Activated CD4-positive, alpha-beta T cell treated with anti-CD3 and anti-CD28 coated beads, Interleukin-2, amount 50 U/mL, for 1 hour (primary cell): ENCODE measurements at regions not wholly inside any gene's neighbourhood (a gene's known extent, or its start where the extent isn't known, plus 50 kb on each side); places are given as distances from the start of the nearest gene placed in this dataset.
"Not testable (repeated sequence)": the region's sequence is repeated elsewhere in the genome, so short reads cannot be mapped to it uniquely, and the experiment has no call there.

ENCODE experiments used
- DNase-seq: peaks from one replicate; pipeline ENCODE4 v3.0.0-alpha.2; 2020

GRCh38 chr2:20130821-20131645 is 79.6 kb upstream of the LAPTM4A start:
- no peak for DNase-seq

GRCh38 chr2:20130160-20130560 is 78.7 kb upstream of the LAPTM4A start:
- DNase-seq = no peak

- DNase-seq = no peak
These were observed 78.1 kb upstream of the LAPTM4A start for GRCh38 chr2:20129331-20130159.

GRCh38 chr2:20128506-20129330 is 77.3 kb upstream of the LAPTM4A start:
- DNase-seq = no peak

- DNase-seq = no peak
These were observed 75.0 kb upstream of the LAPTM4A start for GRCh38 chr2:20126469-20126868.

- DNase-seq = no peak
These were observed 74.6 kb upstream of the LAPTM4A start for GRCh38 chr2:20126040-20126439.

- no peak for DNase-seq
These were observed 74.2 kb upstream of the LAPTM4A start for GRCh38 chr2:20125616-20126015.

GRCh38 chr2:20125164-20125563 is 73.7 kb upstream of the LAPTM4A start:
- DNase-seq = no peak

- DNase-seq = no peak
These were observed 72.6 kb upstream of the LAPTM4A start for GRCh38 chr2:20123871-20124594.

- no peak for DNase-seq
These were observed 71.4 kb upstream of the LAPTM4A start for GRCh38 chr2:20122864-20123263.

- no peak for DNase-seq
These were observed 69.4 kb upstream of the LAPTM4A start for GRCh38 chr2:20120569-20121416.

- no peak for DNase-seq
These were observed 66.6 kb upstream of the LAPTM4A start for GRCh38 chr2:20118051-20118450.

- no peak for DNase-seq
These were observed 64.5 kb upstream of the LAPTM4A start for GRCh38 chr2:20115902-20116301.

- DNase-seq = no peak
These were observed 63.9 kb upstream of the LAPTM4A start for GRCh38 chr2:20115374-20115773.

GRCh38 chr2:20113986-20114938 is 62.8 kb upstream of the LAPTM4A start:
- no peak for DNase-seq

GRCh38 chr2:20113004-20113796 is 61.8 kb upstream of the LAPTM4A start:
- DNase-seq = no peak

- DNase-seq = not testable (repeated sequence)
These were observed 60.9 kb upstream of the LAPTM4A start for GRCh38 chr2:20112361-20112760.

- no peak for DNase-seq
These were observed 60.1 kb upstream of the LAPTM4A start for GRCh38 chr2:20111311-20112131.

GRCh38 chr2:20110876-20111275 is 59.4 kb upstream of the LAPTM4A start:
- DNase-seq = no peak
